Astrocyte (in vitro differentiated cells and primary cell): ENCODE measurements at regions not wholly inside any gene's neighbourhood (a gene's known extent, or its start where the extent isn't known, plus 50 kb on each side); places are given as distances from the start of the nearest gene placed in this dataset.

Experiments used
- DNase-seq: peaks from one replicate; pipeline ENCODE4 v3.0.0-alpha.2; 2010; ENCODE audit warnings: low read depth
- FAIRE-seq: peaks from 2 replicates; lab custom pipeline; 2011; peaks lifted over from hg19 to GRCh38; lab: Jason Lieb, UNC
- H2AFZ ChIP-seq: 2 replicates; pipeline ENCODE4 v1.6.0; 2012; ENCODE audit warnings: low read depth, low read length, inconsistent platforms
- H3K27ac ChIP-seq: 2 replicates; pipeline ENCODE4 v1.5.1; 2011; ENCODE audit warnings: low read depth, low read length, inconsistent platforms
- H3K27me3 ChIP-seq: 2 replicates; pipeline ENCODE4 v1.6.0; 2011; ENCODE audit warnings: low read length, inconsistent platforms; ENCODE audit not compliant: insufficient read depth
- H3K36me3 ChIP-seq: 2 replicates; pipeline ENCODE4 v1.5.1; 2011; ENCODE audit warnings: low read length, inconsistent platforms; ENCODE audit not compliant: insufficient read depth
- H3K4me1 ChIP-seq: 2 replicates; pipeline ENCODE4 v1.5.1; 2011; ENCODE audit warnings: low read length, inconsistent platforms; ENCODE audit not compliant: insufficient read depth
- H3K4me2 ChIP-seq: 2 replicates; pipeline ENCODE4 v1.6.0; 2012; ENCODE audit warnings: low read length, inconsistent platforms
- H3K4me3 ChIP-seq: 2 replicates; pipeline ENCODE4 v1.5.1; 2011; ENCODE audit warnings: low read depth, mild to moderate bottlenecking, low read length, inconsistent platforms; ENCODE audit not compliant: insufficient read depth
- H3K79me2 ChIP-seq: 2 replicates; pipeline ENCODE4 v1.6.0; 2012; ENCODE audit warnings: mild to moderate bottlenecking, low read length, inconsistent platforms; ENCODE audit not compliant: insufficient read depth
- H3K9ac ChIP-seq: 2 replicates; pipeline ENCODE4 v1.6.0; 2012; ENCODE audit warnings: mild to moderate bottlenecking, low read length, inconsistent platforms
- H3K9me3 ChIP-seq: 2 replicates; pipeline ENCODE4 v1.5.1; 2012; ENCODE audit warnings: low read depth, mild to moderate bottlenecking, low read length, inconsistent platforms; ENCODE audit not compliant: insufficient read depth
- H4K20me1 ChIP-seq: 2 replicates; pipeline ENCODE4 v1.6.0; 2012; ENCODE audit warnings: low read length, inconsistent platforms; ENCODE audit not compliant: insufficient read depth
- H3K27ac Mint-ChIP-seq: one replicate; pipeline ENCODE4 v1.8.0; 2021; ENCODE audit warnings: mild to moderate bottlenecking, mixed read lengths; ENCODE audit not compliant: unreplicated experiment
- H3K27me3 Mint-ChIP-seq: one replicate; pipeline ENCODE4 v1.8.0; 2021; ENCODE audit warnings: low read depth, mixed read lengths; ENCODE audit not compliant: unreplicated experiment
- H3K36me3 Mint-ChIP-seq: one replicate; pipeline ENCODE4 v1.8.0; 2021; ENCODE audit warnings: low read depth, mixed read lengths; ENCODE audit not compliant: unreplicated experiment
- H3K4me1 Mint-ChIP-seq: one replicate; pipeline ENCODE4 v1.8.0; 2021; ENCODE audit warnings: low read depth, mixed read lengths; ENCODE audit not compliant: unreplicated experiment
- H3K4me3 Mint-ChIP-seq: one replicate; pipeline ENCODE4 v1.8.0; 2021; ENCODE audit warnings: mild to moderate bottlenecking, moderate library complexity, mixed read lengths; ENCODE audit not compliant: unreplicated experiment
- H3K9me3 Mint-ChIP-seq: one replicate; pipeline ENCODE4 v1.8.0; 2021; ENCODE audit warnings: mild to moderate bottlenecking, mixed read lengths; ENCODE audit not compliant: unreplicated experiment
- CTCF ChIP-seq: IDR thresholded peaks from 2 replicates; pipeline ENCODE4 v1.5.1; 2011; ENCODE audit warnings: low read depth, mild to moderate bottlenecking, inconsistent platforms, low read length, moderate library complexity; ENCODE audit not compliant: insufficient read depth
- EZH2 ChIP-seq: IDR thresholded peaks from 2 replicates; pipeline ENCODE4 v1.6.1; 2012; ENCODE audit warnings: mild to moderate bottlenecking, low read length, inconsistent platforms; ENCODE audit not compliant: insufficient read depth

DNA sequence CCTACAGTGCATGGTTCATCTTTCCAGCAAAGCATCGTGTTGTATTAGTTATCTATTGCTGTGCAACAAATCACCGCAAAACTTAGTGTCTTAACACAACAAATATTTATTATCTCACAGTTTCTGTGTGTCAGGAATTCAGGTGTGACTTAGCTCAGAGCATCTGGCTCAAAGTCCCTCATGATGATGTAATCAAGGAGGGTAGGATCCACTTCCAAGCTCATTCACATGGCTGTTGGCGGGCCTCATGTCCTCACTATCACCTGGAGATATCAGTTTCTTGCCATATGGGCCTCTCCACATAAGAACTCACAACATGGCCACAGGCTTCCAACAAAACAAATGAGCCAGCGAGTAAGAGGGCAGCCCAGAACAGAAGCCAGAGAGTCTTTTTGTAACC lies 135.6 kb upstream of the GJB5 start:
- FAIRE-seq (no peak), DNase-seq (no peak)
- H3K27me3 Mint-ChIP-seq = peaks cover 35% of the 10 kb centered on the region
- no peak for TF ChIP-seq EZH2
- TF ChIP-seq CTCF = no peak
- Histone ChIP-seq H3K4me2 (no peak overlapping the region), H3K9ac (no peak overlapping the region), H3K79me2 (no peaks in the 10 kb centered on the region), H3K36me3 (no peaks in the 10 kb centered on the region), H3K27ac (no peak overlapping the region), H4K20me1 (no peaks in the 10 kb centered on the region), H3K27me3 (no peaks in the 10 kb centered on the region), H3K4me1 (no peaks in the 10 kb centered on the region), H3K9me3 (no peaks in the 10 kb centered on the region), H2AFZ (no peak overlapping the region), H3K4me3 (no peak overlapping the region)
- H3K27ac Mint-ChIP-seq = no peak overlapping the region
- no peaks in the 10 kb centered on the region for H3K4me1 Mint-ChIP-seq
- H3K36me3 Mint-ChIP-seq = no peaks in the 10 kb centered on the region
- H3K9me3 Mint-ChIP-seq = no peaks in the 10 kb centered on the region
- no peak overlapping the region for H3K4me3 Mint-ChIP-seq

- no peak overlapping the region for H3K27ac ChIP-seq
- no peak overlapping the region for H3K27ac Mint-ChIP-seq
- TF ChIP-seq EZH2 = no peak
- no peak for TF ChIP-seq CTCF
- no peaks in the 10 kb centered on the region for H3K27me3 ChIP-seq
- no peaks in the 10 kb centered on the region for H3K36me3 Mint-ChIP-seq
- no peak overlapping the region for H3K9ac ChIP-seq
- H3K36me3 ChIP-seq = no peaks in the 10 kb centered on the region
- H3K4me3 Mint-ChIP-seq = no peak overlapping the region
- DNase-seq (no peak), FAIRE-seq (no peak)
- peaks cover 37% of the 10 kb centered on the region for H3K27me3 Mint-ChIP-seq
- H3K79me2 ChIP-seq = no peaks in the 10 kb centered on the region
- no peaks in the 10 kb centered on the region for H3K4me1 ChIP-seq
- no peak overlapping the region for H2AFZ ChIP-seq
- H3K9me3 Mint-ChIP-seq = no peaks in the 10 kb centered on the region
- no peak overlapping the region for H3K4me2 ChIP-seq
- no peaks in the 10 kb centered on the region for H3K9me3 ChIP-seq
- H4K20me1 ChIP-seq = no peaks in the 10 kb centered on the region
- no peak overlapping the region for H3K4me3 ChIP-seq
- no peaks in the 10 kb centered on the region for H3K4me1 Mint-ChIP-seq
Observed at GRCh38 chr1:34621916-34622315, 132.9 kb upstream of the GJB5 start.

- no peak for TF ChIP-seq EZH2
- no peak for TF ChIP-seq CTCF
- no peaks in the 10 kb centered on the region for H3K36me3 Mint-ChIP-seq
Observed at GRCh38 chr1:34625521-34626015, 129.3 kb upstream of the GJB5 start.

More at GRCh38 chr1:34625521-34626015, 129.3 kb upstream of the GJB5 start:
- no peaks in the 10 kb centered on the region for H3K27me3 ChIP-seq
- H3K36me3 ChIP-seq = no peaks in the 10 kb centered on the region
- H3K9me3 Mint-ChIP-seq = no peaks in the 10 kb centered on the region
- H3K79me2 ChIP-seq = no peaks in the 10 kb centered on the region
- no peaks in the 10 kb centered on the region for H3K4me1 Mint-ChIP-seq
- FAIRE-seq (no peak), DNase-seq (no peak)
- H3K9me3 ChIP-seq = no peaks in the 10 kb centered on the region
- H3K9ac ChIP-seq = no peak overlapping the region
- no peak overlapping the region for H3K4me2 ChIP-seq
- no peak overlapping the region for H3K27ac Mint-ChIP-seq
- H3K4me3 Mint-ChIP-seq = no peak overlapping the region
- H3K27me3 Mint-ChIP-seq = peaks cover 24% of the 10 kb centered on the region
- H3K4me3 ChIP-seq = no peak overlapping the region
- no peak overlapping the region for H3K27ac ChIP-seq
- H2AFZ ChIP-seq = no peak overlapping the region
- no peaks in the 10 kb centered on the region for H4K20me1 ChIP-seq
- no peaks in the 10 kb centered on the region for H3K4me1 ChIP-seq
